SK-N-SH treated with all-trans-retinoic acid at 6 μM for 48 hours (cell line): ENCODE measurements at regions not wholly inside any gene's neighbourhood (a gene's known extent, or its start where the extent isn't known, plus 50 kb on each side); places are given as distances from the start of the nearest gene placed in this dataset.

Experiments
- BACH2 ChIP-seq: fragments of 250-450 bp; sonication (Bioruptor Pico); IDR thresholded peaks from 2 replicates; pipeline ENCODE4 v1.9.0; 2021; ENCODE audit warnings: mild to moderate bottlenecking, borderline replicate concordance
- CSRNP3 ChIP-seq: fragments of 250-450 bp; sonication (Bioruptor Pico); IDR thresholded peaks from 2 replicates; pipeline ENCODE4 v1.5.1; 2021; ENCODE audit warnings: mild to moderate bottlenecking, moderate library complexity
- PATZ1 ChIP-seq: fragments of 250-450 bp; sonication (Bioruptor Pico); IDR thresholded peaks from 2 replicates; pipeline ENCODE4 v1.8.0; 2020; ENCODE audit warnings: mild to moderate bottlenecking, moderate library complexity, borderline replicate concordance
- ZNF8 ChIP-seq: fragments of 450-650 bp; formaldehyde crosslinking; IDR thresholded peaks from 2 replicates; pipeline ENCODE4 v1.5.0; 2020; ENCODE audit warnings: mild to moderate bottlenecking, moderate library complexity

DNA sequence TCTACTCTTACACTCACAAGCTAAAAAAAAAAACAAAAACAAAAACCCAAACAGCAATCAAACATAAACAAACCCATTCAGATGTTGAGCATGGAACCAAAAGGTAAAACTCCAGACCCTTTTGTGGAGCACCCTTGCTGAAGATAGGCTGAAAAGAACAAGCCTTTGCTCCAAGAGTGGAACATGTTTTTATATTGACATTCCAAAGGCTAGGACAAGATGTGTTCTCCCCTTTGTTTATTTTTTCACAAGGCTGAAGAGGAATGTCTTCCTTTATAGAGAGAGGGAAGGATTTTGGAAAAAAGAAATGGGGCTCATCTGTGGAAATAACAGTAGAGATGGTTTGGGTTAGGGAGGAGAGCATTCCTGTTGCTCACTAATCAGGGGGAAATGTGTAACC is 87.2 kb upstream of the ELMO1 start:
- TF ChIP-seq CSRNP3 (CRISPR knock-in tag) (no peak), BACH2 (no peak), PATZ1 (CRISPR knock-in tag) (no peak), ZNF8 (no peak)
